ENCODE measurements at regions not wholly inside any gene's neighbourhood (a gene's known extent, or its start where the extent isn't known, plus 50 kb on each side); places are given as distances from the start of the nearest gene placed in this dataset.

- Histone ChIP-seq H3K4me1 (peaks cover 4% of the 10 kb centered on the region), H3K9me3 (no peaks in the 10 kb centered on the region), H3K27ac (peak overlapping the region; percentile 39), H3K27me3 (no peaks in the 10 kb centered on the region), H3K36me3 (no peaks in the 10 kb centered on the region), H3K4me3 (no peak overlapping the region)
- DNase-seq (ENCODE audit: extremely low spot score in 2 of 2) = peak; percentile 69 to 70
- intact Hi-C loops (cut with DNase I) = no loop called here
- TF ChIP-seq, protein P1, sequence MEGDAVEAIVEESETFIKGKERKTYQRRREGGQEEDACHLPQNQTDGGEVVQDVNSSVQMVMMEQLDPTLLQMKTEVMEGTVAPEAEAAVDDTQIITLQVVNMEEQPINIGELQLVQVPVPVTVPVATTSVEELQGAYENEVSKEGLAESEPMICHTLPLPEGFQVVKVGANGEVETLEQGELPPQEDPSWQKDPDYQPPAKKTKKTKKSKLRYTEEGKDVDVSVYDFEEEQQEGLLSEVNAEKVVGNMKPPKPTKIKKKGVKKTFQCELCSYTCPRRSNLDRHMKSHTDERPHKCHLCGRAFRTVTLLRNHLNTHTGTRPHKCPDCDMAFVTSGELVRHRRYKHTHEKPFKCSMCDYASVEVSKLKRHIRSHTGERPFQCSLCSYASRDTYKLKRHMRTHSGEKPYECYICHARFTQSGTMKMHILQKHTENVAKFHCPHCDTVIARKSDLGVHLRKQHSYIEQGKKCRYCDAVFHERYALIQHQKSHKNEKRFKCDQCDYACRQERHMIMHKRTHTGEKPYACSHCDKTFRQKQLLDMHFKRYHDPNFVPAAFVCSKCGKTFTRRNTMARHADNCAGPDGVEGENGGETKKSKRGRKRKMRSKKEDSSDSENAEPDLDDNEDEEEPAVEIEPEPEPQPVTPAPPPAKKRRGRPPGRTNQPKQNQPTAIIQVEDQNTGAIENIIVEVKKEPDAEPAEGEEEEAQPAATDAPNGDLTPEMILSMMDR (IDR thresholded peaks at IDR 0.05) = no peak
- no peak for TF ChIP-seq POLR2AphosphoS5 (IDR thresholded peaks at IDR 0.05; ENCODE audit: insufficient read depth in 1 of 2, low read depth in 1 of 2)
These were observed 122.3 kb upstream of the PITX1 start for GRCh38 chr5:135156337-135156714.

GRCh38 chr5:135155616-135156214, 121.7 kb upstream of the PITX1 start:
- H3K4me3 ChIP-seq = no peak overlapping the region
- H3K27ac ChIP-seq = peak overlapping the region; percentile 39
- H3K9me3 ChIP-seq = no peaks in the 10 kb centered on the region
- H3K27me3 ChIP-seq = no peaks in the 10 kb centered on the region
- intact Hi-C loops (cut with DNase I) = no loop called here
- peaks cover 4% of the 10 kb centered on the region for H3K4me1 ChIP-seq
- TF ChIP-seq POLR2A (IDR thresholded peaks at IDR 0.05) (no peak), POLR2AphosphoS5 (IDR thresholded peaks at IDR 0.05; ENCODE audit: insufficient read depth in 1 of 2, low read depth in 1 of 2) (no peak)
- TF ChIP-seq, protein P1 (IDR thresholded peaks at IDR 0.05) = no peak
- no peaks in the 10 kb centered on the region for H3K36me3 ChIP-seq
- DNase-seq (ENCODE audit: extremely low spot score in 2 of 2) = peak in 1 of 2 donors; percentile 77

- DNase-seq (ENCODE audit: extremely low spot score in 2 of 2) = peak in 1 of 2 donors; percentile 84
- no peak for TF ChIP-seq POLR2AphosphoS5 (IDR thresholded peaks at IDR 0.05; ENCODE audit: insufficient read depth in 1 of 2, low read depth in 1 of 2)
- TF ChIP-seq, protein P1 (IDR thresholded peaks at IDR 0.05) = no peak
- TF ChIP-seq POLR2A (IDR thresholded peaks at IDR 0.05) = no peak
- no peak overlapping the region for H3K4me3 ChIP-seq
- H3K9me3 ChIP-seq = no peaks in the 10 kb centered on the region
- no peak overlapping the region for H3K27ac ChIP-seq
- H3K36me3 ChIP-seq = no peaks in the 10 kb centered on the region
- intact Hi-C loops (cut with DNase I) = no loop called here
- H3K27me3 ChIP-seq = no peaks in the 10 kb centered on the region
- peaks cover 4% of the 10 kb centered on the region for H3K4me1 ChIP-seq
These were observed 120.9 kb upstream of the PITX1 start for GRCh38 chr5:135154961-135155360.

DNA sequence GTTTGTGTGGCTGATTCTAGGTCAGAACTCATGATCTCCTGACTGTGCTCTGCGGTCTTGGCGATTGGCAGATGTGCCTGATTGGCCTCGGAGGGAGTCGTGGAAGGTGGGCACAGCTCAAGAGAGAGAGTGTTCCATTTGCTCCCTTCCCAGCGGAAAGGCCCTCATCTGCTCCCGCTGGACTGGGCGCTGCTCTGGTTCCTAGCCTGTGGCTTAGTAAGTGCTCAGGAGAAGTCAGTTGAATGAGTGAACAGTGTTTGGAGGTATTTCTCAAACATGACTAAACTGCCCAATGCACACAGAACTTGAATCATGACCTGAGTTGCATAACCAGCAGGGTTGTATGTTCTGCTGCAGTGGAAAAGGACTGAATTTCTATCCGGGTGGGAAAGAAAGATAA, 120.2 kb upstream of the PITX1 start:
- Histone ChIP-seq H3K27ac (no peak overlapping the region), H3K36me3 (no peaks in the 10 kb centered on the region), H3K4me3 (no peak overlapping the region), H3K4me1 (peaks cover 4% of the 10 kb centered on the region), H3K9me3 (no peaks in the 10 kb centered on the region), H3K27me3 (no peaks in the 10 kb centered on the region)
- peak; percentile 62 to 77 for DNase-seq (ENCODE audit: extremely low spot score in 2 of 2)
- intact Hi-C loops (cut with DNase I) = no loop called here
- TF ChIP-seq, protein P1 (IDR thresholded peaks at IDR 0.05) = no peak
- TF ChIP-seq POLR2AphosphoS5 (IDR thresholded peaks at IDR 0.05; ENCODE audit: insufficient read depth in 1 of 2, low read depth in 1 of 2) (no peak), POLR2A (IDR thresholded peaks at IDR 0.05) (no peak)

GRCh38 chr5:135153661-135154060, 119.6 kb upstream of the PITX1 start:
- Histone ChIP-seq H3K36me3 (no peaks in the 10 kb centered on the region), H3K9me3 (no peaks in the 10 kb centered on the region), H3K27ac (no peak overlapping the region), H3K27me3 (no peaks in the 10 kb centered on the region), H3K4me3 (no peak overlapping the region), H3K4me1 (peaks cover 4% of the 10 kb centered on the region)
- no peak for TF ChIP-seq POLR2A (IDR thresholded peaks at IDR 0.05)
- TF ChIP-seq POLR2AphosphoS5 (IDR thresholded peaks at IDR 0.05; ENCODE audit: insufficient read depth in 1 of 2, low read depth in 1 of 2) = no peak
- TF ChIP-seq, protein P1 (IDR thresholded peaks at IDR 0.05) = no peak
- intact Hi-C loops (cut with DNase I) = no loop called here
- peak; percentile 87 to 95 for DNase-seq (ENCODE audit: extremely low spot score in 2 of 2)

Measured in vagina (tissue), 2 donors.